ENCODE measurements at regions not wholly inside any gene's neighbourhood (a gene's known extent, or its start where the extent isn't known, plus 50 kb on each side); places are given as distances from the start of the nearest gene placed in this dataset.
A peak's percentile ranks its signal among the peaks of the same experiment; 100 is the strongest.

DNA sequence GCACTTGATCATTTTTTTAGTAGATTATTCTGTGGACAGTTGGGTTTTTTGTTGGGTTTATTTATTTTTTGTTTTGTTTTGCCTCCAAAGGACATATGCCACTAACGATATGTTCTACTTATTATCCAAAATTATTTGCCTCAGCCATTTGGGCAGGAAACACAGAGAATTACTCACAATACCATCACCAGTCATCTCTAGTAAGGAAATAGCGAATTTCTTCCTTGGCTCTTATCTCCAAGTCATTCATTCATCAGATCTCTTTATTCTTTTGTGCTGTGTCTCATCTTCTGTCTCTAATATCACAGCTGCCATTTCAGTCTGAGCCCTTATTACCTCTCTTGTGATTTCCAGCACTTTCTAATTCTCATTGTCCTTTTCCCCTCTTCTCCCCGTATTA lies 130.4 kb upstream of the SMLR1 start:
- DNase-seq (no peak), ATAC-seq (no peak)
- intact Hi-C loops (cut with DNase I): loop anchor here (10.0 kb wide), 1 partner anchor 372 kb away; no protein-coding TSS in a partner anchor
- H3K27me3 ChIP-seq (ENCODE audit: low read depth): no peaks in the 10 kb centered on the region
- H3K27ac ChIP-seq: no peak overlapping the region
- peaks cover 3% of the 10 kb centered on the region for H3K4me1 ChIP-seq
- no peak overlapping the region for H3K4me3 ChIP-seq
- no peaks in the 10 kb centered on the region for H3K36me3 ChIP-seq
- H3K9me3 ChIP-seq: no peaks in the 10 kb centered on the region
- TF ChIP-seq CTCF (IDR thresholded peaks at IDR 0.05): no peak

- Histone ChIP-seq H3K4me1 (peaks cover 3% of the 10 kb centered on the region), H3K36me3 (no peaks in the 10 kb centered on the region), H3K27me3 (ENCODE audit: low read depth) (no peaks in the 10 kb centered on the region), H3K9me3 (no peaks in the 10 kb centered on the region), H3K4me3 (no peak overlapping the region), H3K27ac (no peak overlapping the region)
- intact Hi-C loops (cut with DNase I): loop anchor here (10.0 kb wide), 1 partner anchor 373 kb away; no protein-coding TSS in a partner anchor
- DNase-seq (no peak), ATAC-seq (no peak)
- TF ChIP-seq CTCF (IDR thresholded peaks at IDR 0.05): no peak
Observed at GRCh38 chr6:130697271-130697994, 129.8 kb upstream of the SMLR1 start.

GRCh38 chr6:130697995-130698535 lies 129.1 kb upstream of the SMLR1 start:
- Histone ChIP-seq H3K27me3 (ENCODE audit: low read depth) (no peaks in the 10 kb centered on the region), H3K4me3 (no peak overlapping the region), H3K27ac (no peak overlapping the region), H3K9me3 (no peaks in the 10 kb centered on the region), H3K36me3 (no peaks in the 10 kb centered on the region), H3K4me1 (peaks cover 3% of the 10 kb centered on the region)
- DNase-seq: no peak
- TF ChIP-seq CTCF (IDR thresholded peaks at IDR 0.05): peak; percentile 70
- peak; percentile 73 to 74 for ATAC-seq
- intact Hi-C loops (cut with DNase I): loop anchor here (10.0 kb wide), 1 partner anchor 373 kb away; no protein-coding TSS in a partner anchor

DNA sequence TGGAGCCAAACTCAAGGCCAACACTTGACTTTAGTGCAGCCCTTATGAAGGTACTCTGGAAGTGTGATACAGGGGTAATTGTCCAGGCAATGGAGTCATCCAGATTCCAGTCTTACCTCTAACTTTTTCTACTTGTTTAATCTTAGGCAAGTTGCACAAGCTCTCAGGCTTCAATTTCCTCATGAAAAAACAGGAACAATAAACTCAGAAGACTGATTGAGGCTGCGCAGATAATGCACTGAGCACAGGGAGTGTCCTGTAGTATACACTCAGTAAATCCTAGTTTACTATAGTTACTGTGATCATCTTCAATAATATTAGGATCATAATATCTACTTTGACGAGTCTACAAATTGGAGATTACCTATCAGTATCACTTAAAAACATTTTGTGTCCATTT lies 127.5 kb upstream of the SMLR1 start:
- Histone ChIP-seq H3K9me3 (no peaks in the 10 kb centered on the region), H3K36me3 (no peaks in the 10 kb centered on the region), H3K27me3 (ENCODE audit: low read depth) (no peaks in the 10 kb centered on the region), H3K27ac (no peak overlapping the region), H3K4me3 (no peak overlapping the region), H3K4me1 (peaks cover 3% of the 10 kb centered on the region)
- TF ChIP-seq CTCF (IDR thresholded peaks at IDR 0.05): no peak
- DNase-seq (no peak), ATAC-seq (peak in 1 of 2 donors; percentile 52)
- intact Hi-C loops (cut with DNase I): loop anchor here (10.0 kb wide), 1 partner anchor 375 kb away; no protein-coding TSS in a partner anchor

- TF ChIP-seq CTCF (IDR thresholded peaks at IDR 0.05): no peak
- no peak for ATAC-seq
- Histone ChIP-seq H3K4me3 (no peak overlapping the region), H3K36me3 (no peaks in the 10 kb centered on the region), H3K4me1 (peaks cover 3% of the 10 kb centered on the region), H3K27ac (no peak overlapping the region), H3K27me3 (ENCODE audit: low read depth) (no peaks in the 10 kb centered on the region), H3K9me3 (no peaks in the 10 kb centered on the region)
- intact Hi-C loops (cut with DNase I): no loop called here
- no peak for DNase-seq
Observed at GRCh38 chr6:130700397-130700796, 126.8 kb upstream of the SMLR1 start.
